ENCODE measurements at regions not wholly inside any gene's neighbourhood (a gene's known extent, or its start where the extent isn't known, plus 50 kb on each side); places are given as distances from the start of the nearest gene placed in this dataset.

DNA sequence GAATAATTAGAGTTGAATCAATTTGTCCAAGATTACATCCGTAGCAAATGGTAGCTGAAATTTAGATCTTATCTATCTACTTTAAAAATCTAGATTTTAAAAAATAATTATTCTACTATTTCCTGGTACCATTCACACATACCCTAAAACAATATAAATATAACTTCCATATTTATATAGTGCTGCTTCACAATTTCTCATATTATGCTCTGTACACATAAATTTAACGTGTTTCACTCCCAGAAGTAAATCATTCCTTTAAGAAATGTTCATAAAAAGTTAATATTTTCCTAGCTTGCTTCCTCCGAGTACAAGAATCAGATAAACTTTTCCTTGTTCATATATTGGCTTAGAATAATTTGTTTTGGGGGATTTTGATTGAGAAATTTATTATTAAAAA is 857.0 kb upstream of the SPRY2 start:
- TF ChIP-seq GABPA (IDR thresholded peaks at IDR 0.05; ENCODE audit: low read depth) (no peak), SPI1 (IDR thresholded peaks at IDR 0.05; ENCODE audit: borderline replicate concordance, low read depth) (no peak), POLR2AphosphoS5 (IDR thresholded peaks at IDR 0.05; ENCODE audit: low read depth) (no peak)
- TF ChIP-seq, protein P1, sequence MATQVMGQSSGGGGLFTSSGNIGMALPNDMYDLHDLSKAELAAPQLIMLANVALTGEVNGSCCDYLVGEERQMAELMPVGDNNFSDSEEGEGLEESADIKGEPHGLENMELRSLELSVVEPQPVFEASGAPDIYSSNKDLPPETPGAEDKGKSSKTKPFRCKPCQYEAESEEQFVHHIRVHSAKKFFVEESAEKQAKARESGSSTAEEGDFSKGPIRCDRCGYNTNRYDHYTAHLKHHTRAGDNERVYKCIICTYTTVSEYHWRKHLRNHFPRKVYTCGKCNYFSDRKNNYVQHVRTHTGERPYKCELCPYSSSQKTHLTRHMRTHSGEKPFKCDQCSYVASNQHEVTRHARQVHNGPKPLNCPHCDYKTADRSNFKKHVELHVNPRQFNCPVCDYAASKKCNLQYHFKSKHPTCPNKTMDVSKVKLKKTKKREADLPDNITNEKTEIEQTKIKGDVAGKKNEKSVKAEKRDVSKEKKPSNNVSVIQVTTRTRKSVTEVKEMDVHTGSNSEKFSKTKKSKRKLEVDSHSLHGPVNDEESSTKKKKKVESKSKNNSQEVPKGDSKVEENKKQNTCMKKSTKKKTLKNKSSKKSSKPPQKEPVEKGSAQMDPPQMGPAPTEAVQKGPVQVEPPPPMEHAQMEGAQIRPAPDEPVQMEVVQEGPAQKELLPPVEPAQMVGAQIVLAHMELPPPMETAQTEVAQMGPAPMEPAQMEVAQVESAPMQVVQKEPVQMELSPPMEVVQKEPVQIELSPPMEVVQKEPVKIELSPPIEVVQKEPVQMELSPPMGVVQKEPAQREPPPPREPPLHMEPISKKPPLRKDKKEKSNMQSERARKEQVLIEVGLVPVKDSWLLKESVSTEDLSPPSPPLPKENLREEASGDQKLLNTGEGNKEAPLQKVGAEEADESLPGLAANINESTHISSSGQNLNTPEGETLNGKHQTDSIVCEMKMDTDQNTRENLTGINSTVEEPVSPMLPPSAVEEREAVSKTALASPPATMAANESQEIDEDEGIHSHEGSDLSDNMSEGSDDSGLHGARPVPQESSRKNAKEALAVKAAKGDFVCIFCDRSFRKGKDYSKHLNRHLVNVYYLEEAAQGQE (IDR thresholded peaks at IDR 0.05; ENCODE audit: insufficient replicate concordance, low read depth): no peak
- TF ChIP-seq, protein P2, sequence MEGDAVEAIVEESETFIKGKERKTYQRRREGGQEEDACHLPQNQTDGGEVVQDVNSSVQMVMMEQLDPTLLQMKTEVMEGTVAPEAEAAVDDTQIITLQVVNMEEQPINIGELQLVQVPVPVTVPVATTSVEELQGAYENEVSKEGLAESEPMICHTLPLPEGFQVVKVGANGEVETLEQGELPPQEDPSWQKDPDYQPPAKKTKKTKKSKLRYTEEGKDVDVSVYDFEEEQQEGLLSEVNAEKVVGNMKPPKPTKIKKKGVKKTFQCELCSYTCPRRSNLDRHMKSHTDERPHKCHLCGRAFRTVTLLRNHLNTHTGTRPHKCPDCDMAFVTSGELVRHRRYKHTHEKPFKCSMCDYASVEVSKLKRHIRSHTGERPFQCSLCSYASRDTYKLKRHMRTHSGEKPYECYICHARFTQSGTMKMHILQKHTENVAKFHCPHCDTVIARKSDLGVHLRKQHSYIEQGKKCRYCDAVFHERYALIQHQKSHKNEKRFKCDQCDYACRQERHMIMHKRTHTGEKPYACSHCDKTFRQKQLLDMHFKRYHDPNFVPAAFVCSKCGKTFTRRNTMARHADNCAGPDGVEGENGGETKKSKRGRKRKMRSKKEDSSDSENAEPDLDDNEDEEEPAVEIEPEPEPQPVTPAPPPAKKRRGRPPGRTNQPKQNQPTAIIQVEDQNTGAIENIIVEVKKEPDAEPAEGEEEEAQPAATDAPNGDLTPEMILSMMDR (IDR thresholded peaks at IDR 0.05; ENCODE audit: insufficient read depth, low read length): no peak
- H3K27ac ChIP-seq (replicated peaks): no peak overlapping the region
- no peak overlapping the region for H3K4me3 ChIP-seq (replicated peaks; ENCODE audit: insufficient read depth, low read length)
- H3K27me3 ChIP-seq (ENCODE audit: insufficient read depth, poor library complexity, severe bottlenecking): no peaks in the 10 kb centered on the region
- DNase-seq (ENCODE audit: low read depth in 1 of 2, low spot score in 1 of 2): no peak

DNA sequence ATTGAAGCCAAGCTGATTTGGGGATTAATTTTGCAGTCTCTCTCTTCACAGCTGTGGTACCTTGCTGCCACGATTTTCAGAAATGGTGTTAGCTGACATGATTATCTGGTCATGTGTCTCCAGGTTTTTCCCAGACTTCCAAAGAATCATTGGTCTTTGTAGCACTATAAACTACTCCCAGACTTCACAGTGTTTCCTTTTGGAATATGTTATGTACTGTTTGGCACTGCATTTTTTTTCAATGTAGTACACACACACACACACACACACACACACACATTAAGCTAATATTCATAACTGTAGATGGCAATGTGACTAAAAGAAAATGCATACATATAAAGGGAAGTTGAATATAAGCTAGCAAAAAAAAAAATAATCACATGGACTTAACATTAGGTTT is 856.6 kb upstream of the SPRY2 start:
- Histone ChIP-seq H3K27ac (replicated peaks) (no peak overlapping the region), H3K27me3 (ENCODE audit: insufficient read depth, poor library complexity, severe bottlenecking) (no peaks in the 10 kb centered on the region), H3K4me3 (replicated peaks; ENCODE audit: insufficient read depth, low read length) (no peak overlapping the region)
- TF ChIP-seq, protein P2 (IDR thresholded peaks at IDR 0.05; ENCODE audit: insufficient read depth, low read length): no peak
- TF ChIP-seq GABPA (IDR thresholded peaks at IDR 0.05; ENCODE audit: low read depth) (no peak), SPI1 (IDR thresholded peaks at IDR 0.05; ENCODE audit: borderline replicate concordance, low read depth) (no peak), POLR2AphosphoS5 (IDR thresholded peaks at IDR 0.05; ENCODE audit: low read depth) (no peak)
- TF ChIP-seq, protein P1 (IDR thresholded peaks at IDR 0.05; ENCODE audit: insufficient replicate concordance, low read depth): no peak
- no peak for DNase-seq (ENCODE audit: low read depth in 1 of 2, low spot score in 1 of 2)

DNA sequence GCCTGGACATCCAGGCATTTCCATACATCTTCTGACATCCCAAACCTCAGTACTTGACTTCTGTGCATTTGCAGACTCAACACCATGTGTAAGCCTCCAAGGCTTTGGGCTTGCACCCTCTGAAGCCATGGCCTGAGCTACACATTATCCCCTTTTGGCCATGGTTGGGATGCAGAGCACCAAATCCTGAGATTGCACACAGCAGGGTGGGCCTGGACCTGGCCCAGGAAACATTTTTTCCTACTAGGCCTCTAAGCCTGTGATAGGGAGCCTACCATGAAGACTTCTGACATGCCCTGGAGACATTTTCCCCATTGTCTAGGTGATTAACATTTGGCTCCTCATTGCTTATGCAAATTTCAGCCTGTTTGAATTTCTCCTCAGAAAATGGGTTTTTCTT is 853.4 kb upstream of the SPRY2 start:
- H3K27me3 ChIP-seq (ENCODE audit: insufficient read depth, poor library complexity, severe bottlenecking): no peaks in the 10 kb centered on the region
- H3K4me3 ChIP-seq (replicated peaks; ENCODE audit: insufficient read depth, low read length): no peak overlapping the region
- no peak overlapping the region for H3K27ac ChIP-seq (replicated peaks)
- DNase-seq (ENCODE audit: low read depth in 1 of 2, low spot score in 1 of 2): no peak
- TF ChIP-seq, protein P1 (IDR thresholded peaks at IDR 0.05; ENCODE audit: insufficient replicate concordance, low read depth): no peak
- TF ChIP-seq POLR2AphosphoS5 (IDR thresholded peaks at IDR 0.05; ENCODE audit: low read depth) (no peak), SPI1 (IDR thresholded peaks at IDR 0.05; ENCODE audit: borderline replicate concordance, low read depth) (no peak), GABPA (IDR thresholded peaks at IDR 0.05; ENCODE audit: low read depth) (no peak)
- TF ChIP-seq, protein P2 (IDR thresholded peaks at IDR 0.05; ENCODE audit: insufficient read depth, low read length): no peak

All from HL-60 (cell line).